ENCODE measurements at regions not wholly inside any gene's neighbourhood (a gene's known extent, or its start where the extent isn't known, plus 50 kb on each side); places are given as distances from the start of the nearest gene placed in this dataset.

DNA sequence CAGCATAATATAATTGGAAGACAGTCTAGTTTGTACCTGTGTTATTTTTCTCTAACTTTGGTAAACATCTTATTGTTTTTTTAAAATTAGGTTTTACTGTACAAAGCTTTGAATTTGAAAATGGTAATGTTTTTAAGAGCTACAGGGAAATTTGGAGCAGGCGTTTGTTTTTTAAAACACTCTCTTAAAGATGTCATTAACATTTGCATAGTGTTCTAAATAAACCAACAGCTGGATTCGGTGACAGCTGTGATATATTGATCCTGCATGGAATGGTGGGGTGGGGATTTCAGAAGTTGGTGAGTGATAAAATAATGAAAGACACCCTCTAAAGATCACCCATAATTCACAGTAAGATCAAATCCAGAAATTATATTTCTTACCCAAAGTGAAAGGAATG is 97.9 kb upstream of the PRL start:
- peak overlapping the region; percentile 27 for H3K4me3 ChIP-seq
- no peak for DNase-seq (ENCODE audit: low spot score)
- ATAC-seq, result no peak
- H3F3A ChIP-seq (replicated peaks; ENCODE audit: low read depth), result no peaks in the 10 kb centered on the region
- TF ChIP-seq EZH2phosphoT487 (IDR thresholded peaks at IDR 0.05; ENCODE audit: unreplicated experiment), result no peak
- TF ChIP-seq JUNB (IDR thresholded peaks at IDR 0.05; ENCODE audit: unreplicated experiment), result no peak
- no peak for TF ChIP-seq NANOG (IDR thresholded peaks at IDR 0.05; ENCODE audit: borderline replicate concordance)
- TF ChIP-seq EZH2 (IDR thresholded peaks at IDR 0.05; ENCODE audit: low read depth, unreplicated experiment), result no peak
- TF ChIP-seq ZNF114 (CRISPR knock-in tag; IDR thresholded peaks at IDR 0.05), result no peak
- TF ChIP-seq, protein P1, sequence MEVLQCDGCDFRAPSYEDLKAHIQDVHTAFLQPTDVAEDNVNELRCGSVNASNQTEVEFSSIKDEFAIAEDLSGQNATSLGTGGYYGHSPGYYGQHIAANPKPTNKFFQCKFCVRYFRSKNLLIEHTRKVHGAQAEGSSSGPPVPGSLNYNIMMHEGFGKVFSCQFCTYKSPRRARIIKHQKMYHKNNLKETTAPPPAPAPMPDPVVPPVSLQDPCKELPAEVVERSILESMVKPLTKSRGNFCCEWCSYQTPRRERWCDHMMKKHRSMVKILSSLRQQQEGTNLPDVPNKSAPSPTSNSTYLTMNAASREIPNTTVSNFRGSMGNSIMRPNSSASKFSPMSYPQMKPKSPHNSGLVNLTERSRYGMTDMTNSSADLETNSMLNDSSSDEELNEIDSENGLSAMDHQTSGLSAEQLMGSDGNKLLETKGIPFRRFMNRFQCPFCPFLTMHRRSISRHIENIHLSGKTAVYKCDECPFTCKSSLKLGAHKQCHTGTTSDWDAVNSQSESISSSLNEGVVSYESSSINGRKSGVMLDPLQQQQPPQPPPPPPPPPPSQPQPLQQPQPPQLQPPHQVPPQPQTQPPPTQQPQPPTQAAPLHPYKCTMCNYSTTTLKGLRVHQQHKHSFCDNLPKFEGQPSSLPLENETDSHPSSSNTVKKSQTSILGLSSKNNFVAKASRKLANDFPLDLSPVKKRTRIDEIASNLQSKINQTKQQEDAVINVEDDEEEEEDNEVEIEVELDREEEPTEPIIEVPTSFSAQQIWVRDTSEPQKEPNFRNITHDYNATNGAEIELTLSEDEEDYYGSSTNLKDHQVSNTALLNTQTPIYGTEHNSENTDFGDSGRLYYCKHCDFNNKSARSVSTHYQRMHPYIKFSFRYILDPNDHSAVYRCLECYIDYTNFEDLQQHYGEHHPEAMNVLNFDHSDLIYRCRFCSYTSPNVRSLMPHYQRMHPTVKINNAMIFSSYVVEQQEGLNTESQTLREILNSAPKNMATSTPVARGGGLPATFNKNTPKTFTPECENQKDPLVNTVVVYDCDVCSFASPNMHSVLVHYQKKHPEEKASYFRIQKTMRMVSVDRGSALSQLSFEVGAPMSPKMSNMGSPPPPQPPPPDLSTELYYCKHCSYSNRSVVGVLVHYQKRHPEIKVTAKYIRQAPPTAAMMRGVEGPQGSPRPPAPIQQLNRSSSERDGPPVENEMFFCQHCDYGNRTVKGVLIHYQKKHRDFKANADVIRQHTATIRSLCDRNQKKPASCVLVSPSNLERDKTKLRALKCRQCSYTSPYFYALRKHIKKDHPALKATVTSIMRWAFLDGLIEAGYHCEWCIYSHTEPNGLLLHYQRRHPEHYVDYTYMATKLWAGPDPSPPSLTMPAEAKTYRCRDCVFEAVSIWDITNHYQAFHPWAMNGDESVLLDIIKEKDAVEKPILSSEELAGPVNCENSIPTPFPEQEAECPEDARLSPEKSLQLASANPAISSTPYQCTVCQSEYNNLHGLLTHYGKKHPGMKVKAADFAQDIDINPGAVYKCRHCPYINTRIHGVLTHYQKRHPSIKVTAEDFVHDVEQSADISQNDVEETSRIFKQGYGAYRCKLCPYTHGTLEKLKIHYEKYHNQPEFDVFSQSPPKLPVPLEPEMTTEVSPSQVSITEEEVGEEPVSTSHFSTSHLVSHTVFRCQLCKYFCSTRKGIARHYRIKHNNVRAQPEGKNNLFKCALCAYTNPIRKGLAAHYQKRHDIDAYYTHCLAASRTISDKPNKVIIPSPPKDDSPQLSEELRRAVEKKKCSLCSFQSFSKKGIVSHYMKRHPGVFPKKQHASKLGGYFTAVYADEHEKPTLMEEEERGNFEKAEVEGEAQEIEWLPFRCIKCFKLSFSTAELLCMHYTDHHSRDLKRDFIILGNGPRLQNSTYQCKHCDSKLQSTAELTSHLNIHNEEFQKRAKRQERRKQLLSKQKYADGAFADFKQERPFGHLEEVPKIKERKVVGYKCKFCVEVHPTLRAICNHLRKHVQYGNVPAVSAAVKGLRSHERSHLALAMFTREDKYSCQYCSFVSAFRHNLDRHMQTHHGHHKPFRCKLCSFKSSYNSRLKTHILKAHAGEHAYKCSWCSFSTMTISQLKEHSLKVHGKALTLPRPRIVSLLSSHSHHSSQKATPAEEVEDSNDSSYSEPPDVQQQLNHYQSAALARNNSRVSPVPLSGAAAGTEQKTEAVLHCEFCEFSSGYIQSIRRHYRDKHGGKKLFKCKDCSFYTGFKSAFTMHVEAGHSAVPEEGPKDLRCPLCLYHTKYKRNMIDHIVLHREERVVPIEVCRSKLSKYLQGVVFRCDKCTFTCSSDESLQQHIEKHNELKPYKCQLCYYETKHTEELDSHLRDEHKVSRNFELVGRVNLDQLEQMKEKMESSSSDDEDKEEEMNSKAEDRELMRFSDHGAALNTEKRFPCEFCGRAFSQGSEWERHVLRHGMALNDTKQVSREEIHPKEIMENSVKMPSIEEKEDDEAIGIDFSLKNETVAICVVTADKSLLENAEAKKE (CRISPR knock-in tag; IDR thresholded peaks at IDR 0.05), result no peak
- TF ChIP-seq POLR2AphosphoS5 (IDR thresholded peaks at IDR 0.05; ENCODE audit: low read depth), result no peak
- peaks cover 2% of the 10 kb centered on the region; the same call in 1 of the 2 replicates for H3K9me2 ChIP-seq (ENCODE audit: insufficient read depth)
- Mint-ChIP-seq H3K4me3 (peak overlapping the region; percentile 19; the same call in 1 of the 3 replicates), H3K27ac (peak overlapping the region; percentile 3), H3K27me3 (ENCODE audit: insufficient read depth, low read depth, poor library complexity) (no peaks in the 10 kb centered on the region), H3K4me1 (peaks cover 26% of the 10 kb centered on the region), H3K9me3 (no peaks in the 10 kb centered on the region; the same call in 2 of the 3 replicates), H3K36me3 (ENCODE audit: low read depth) (no peaks in the 10 kb centered on the region)
- H2AFZ ChIP-seq, result no peak overlapping the region
- peaks cover 34% of the 10 kb centered on the region for H3K4me1 ChIP-seq (ENCODE audit: insufficient read depth)
- H3K27ac ChIP-seq (ENCODE audit: low read depth), result no peak overlapping the region
- H3K4me2 ChIP-seq, result peak overlapping the region; percentile 59
- H3K79me2 ChIP-seq (replicated peaks; ENCODE audit: insufficient read depth), result no peaks in the 10 kb centered on the region
- no peaks in the 10 kb centered on the region for H4K20me1 ChIP-seq (replicated peaks; ENCODE audit: insufficient read depth)
- no peaks in the 10 kb centered on the region for H3K27me3 ChIP-seq (ENCODE audit: insufficient read depth)
- no peaks in the 10 kb centered on the region for H3K36me3 ChIP-seq (ENCODE audit: insufficient read depth)

DNA sequence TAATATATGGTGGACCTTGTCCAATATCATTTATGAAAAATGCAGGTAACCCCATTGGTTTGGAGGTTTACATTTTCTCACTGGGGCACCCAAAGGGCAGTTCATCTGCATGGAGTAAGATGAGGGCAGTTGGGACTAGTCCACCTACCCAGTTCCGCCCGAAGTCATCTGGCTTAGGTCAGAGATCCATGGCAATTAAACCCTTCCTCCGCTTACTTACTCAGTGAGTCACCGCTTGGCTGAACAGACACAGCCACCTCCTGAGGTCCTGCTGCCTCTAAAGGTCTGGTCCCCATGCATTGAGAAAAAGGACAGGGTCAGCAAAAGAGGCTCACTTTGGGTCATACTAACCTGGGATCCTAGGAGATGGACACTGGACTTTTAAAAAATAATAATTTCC is 102.9 kb upstream of the PRL start:
- Histone ChIP-seq H3K27me3 (ENCODE audit: insufficient read depth) (no peaks in the 10 kb centered on the region), H3K79me2 (replicated peaks; ENCODE audit: insufficient read depth) (no peaks in the 10 kb centered on the region), H3K4me1 (ENCODE audit: insufficient read depth) (peaks cover 24% of the 10 kb centered on the region), H2AFZ (no peak overlapping the region), H3K4me3 (no peak overlapping the region), H3F3A (replicated peaks; ENCODE audit: low read depth) (no peaks in the 10 kb centered on the region), H3K27ac (ENCODE audit: low read depth) (no peak overlapping the region), H3K36me3 (ENCODE audit: insufficient read depth) (no peaks in the 10 kb centered on the region), H3K4me2 (no peak overlapping the region), H3K9me2 (ENCODE audit: insufficient read depth) (peaks cover 7% of the 10 kb centered on the region; the same call in 1 of the 2 replicates), H4K20me1 (replicated peaks; ENCODE audit: insufficient read depth) (no peaks in the 10 kb centered on the region)
- H3K4me3 Mint-ChIP-seq, result no peak overlapping the region
- DNase-seq (ENCODE audit: low spot score) (no peak), ATAC-seq (no peak)
- H3K27ac Mint-ChIP-seq, result no peak overlapping the region
- no peaks in the 10 kb centered on the region; the same call in 2 of the 3 replicates for H3K36me3 Mint-ChIP-seq (ENCODE audit: low read depth)
- no peaks in the 10 kb centered on the region for H3K9me3 Mint-ChIP-seq
- no peaks in the 10 kb centered on the region for H3K27me3 Mint-ChIP-seq (ENCODE audit: insufficient read depth, low read depth, poor library complexity)
- TF ChIP-seq JUNB (IDR thresholded peaks at IDR 0.05; ENCODE audit: unreplicated experiment) (no peak), STAT1 (IDR thresholded peaks at IDR 0.05; ENCODE audit: unreplicated experiment) (no peak), CREB1 (CRISPR knock-in tag; IDR thresholded peaks at IDR 0.05; ENCODE audit: low read depth) (no peak), EZH2phosphoT487 (IDR thresholded peaks at IDR 0.05; ENCODE audit: unreplicated experiment) (no peak)
- H3K4me1 Mint-ChIP-seq, result peaks cover 21% of the 10 kb centered on the region

Measured in GM23338 (cell line).